CD4-positive, CD25-positive, alpha-beta regulatory T cell (primary cell): ENCODE measurements at regions not wholly inside any gene's neighbourhood (a gene's known extent, or its start where the extent isn't known, plus 50 kb on each side); places are given as distances from the start of the nearest gene placed in this dataset.

Source experiments
- ATAC-seq, 2 donors: fragments of 150-1000 bp; cut with Tn5 transposase; one replicate each; pipeline ENCODE4 v1.10.0; 2021; ENCODE audit warnings: low read depth in 2 of 2, moderate number of reproducible peaks in 2 of 2, moderate library complexity in 1 of 2
- DNase-seq, 3 donors: peaks; one replicate each; pipeline versions ENCODE4 v3.0.0 to v3.0.0-alpha.2; 2012 to 2022; ENCODE audit warnings: mixed read lengths in 1 of 3
- H3K27ac ChIP-seq: one replicate; pipeline ENCODE4 v1.7.0; 2013; ENCODE audit warnings: mild to moderate bottlenecking, low read length; ENCODE audit not compliant: insufficient read depth, poor library complexity, severe bottlenecking
- H3K27me3 ChIP-seq: one replicate; pipeline ENCODE4 v1.7.0; 2013; ENCODE audit warnings: low read length; ENCODE audit not compliant: control insufficient read depth, insufficient read depth
- H3K36me3 ChIP-seq: one replicate; pipeline ENCODE4 v1.7.0; 2013; ENCODE audit warnings: mild to moderate bottlenecking, low read length, moderate library complexity; ENCODE audit not compliant: control insufficient read depth, insufficient read depth
- H3K4me1 ChIP-seq: 2 replicates; pipeline ENCODE4 v1.7.0; 2013; ENCODE audit warnings: mild to moderate bottlenecking, low read length; ENCODE audit not compliant: insufficient read depth, control insufficient read depth, poor library complexity, severe bottlenecking
- H3K4me3 ChIP-seq: one replicate; pipeline ENCODE4 v1.7.0; 2013; ENCODE audit warnings: low read depth, mild to moderate bottlenecking, low read length, moderate library complexity
- H3K9me3 ChIP-seq, 2 experiments: 1 replicate in 1 of 2; 2 replicates in 1 of 2; pipeline ENCODE4 v1.7.0; 2013; ENCODE audit warnings: low read length in 2 of 2, mild to moderate bottlenecking in 1 of 2, moderate library complexity in 1 of 2; ENCODE audit not compliant: control insufficient read depth in 2 of 2
- H3K27ac Mint-ChIP-seq, 3 donors: one replicate each; pipeline ENCODE4 v1.8.0; 2020 to 2022; ENCODE audit warnings: mild to moderate bottlenecking in 3 of 3, mixed read lengths in 3 of 3, moderate library complexity in 2 of 3
- H3K27me3 Mint-ChIP-seq: one replicate; pipeline ENCODE4 v1.8.0; 2022; ENCODE audit warnings: mild to moderate bottlenecking, mixed read lengths
- H3K36me3 Mint-ChIP-seq: one replicate; pipeline ENCODE4 v1.8.0; 2020; ENCODE audit warnings: mixed read lengths
- H3K4me1 Mint-ChIP-seq, 4 donors: one replicate each; pipeline ENCODE4 v1.8.0; 2020 to 2022; ENCODE audit warnings: mixed read lengths in 4 of 4, mild to moderate bottlenecking in 1 of 4
- H3K4me3 Mint-ChIP-seq, 4 donors: one replicate each; pipeline ENCODE4 v1.8.0; 2020 to 2022; ENCODE audit warnings: mild to moderate bottlenecking in 4 of 4, mixed read lengths in 4 of 4, moderate library complexity in 3 of 4
- H3K9me3 Mint-ChIP-seq, 7 donors: one replicate each; pipeline ENCODE4 v1.8.0; 2020 to 2022; ENCODE audit warnings: mixed read lengths in 7 of 7, mild to moderate bottlenecking in 3 of 7, moderate library complexity in 2 of 7

DNA sequence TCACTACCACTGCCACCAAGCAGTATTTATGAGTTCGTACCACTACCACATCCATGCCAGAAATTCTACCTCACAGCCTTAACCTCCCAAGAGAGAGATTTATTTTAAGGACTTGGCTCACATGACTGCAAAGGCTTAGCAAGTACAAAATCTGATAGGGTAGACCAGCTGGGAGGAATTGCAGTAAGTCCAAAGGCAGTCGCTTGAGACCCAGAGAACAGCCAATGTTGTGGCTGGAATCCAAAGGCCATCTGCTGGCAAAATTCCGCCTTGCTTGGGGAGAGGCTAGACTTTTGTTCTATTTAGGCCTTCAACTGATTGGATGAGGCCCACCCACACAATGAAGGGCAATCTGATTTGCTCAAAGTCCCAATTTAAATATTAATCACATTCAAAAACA, 101.4 kb upstream of the STT3B start:
- Mint-ChIP-seq H3K4me1 (no peaks in the 10 kb centered on the region), H3K27me3 (peaks cover 20% of the 10 kb centered on the region), H3K9me3 (peaks cover 0 to 11% (median 4%) of the 10 kb centered on the region in 7 donors), H3K36me3 (no peaks in the 10 kb centered on the region), H3K27ac (no peak overlapping the region), H3K4me3 (no peak overlapping the region)
- H3K36me3 ChIP-seq: no peaks in the 10 kb centered on the region
- ATAC-seq: no peak
- H3K4me3 ChIP-seq: no peak overlapping the region
- no peak for DNase-seq
- H3K27ac ChIP-seq: no peak overlapping the region
- H3K4me1 ChIP-seq: no peaks in the 10 kb centered on the region
- H3K27me3 ChIP-seq: no peaks in the 10 kb centered on the region
- peaks cover 0 to 1% of the 10 kb centered on the region in 2 experiments for H3K9me3 ChIP-seq

- Histone ChIP-seq H3K36me3 (no peaks in the 10 kb centered on the region), H3K4me1 (no peaks in the 10 kb centered on the region), H3K9me3 (peaks cover 9 to 17% of the 10 kb centered on the region in 2 experiments), H3K4me3 (no peak overlapping the region), H3K27ac (no peak overlapping the region), H3K27me3 (no peaks in the 10 kb centered on the region)
- Mint-ChIP-seq H3K36me3 (no peaks in the 10 kb centered on the region), H3K27ac (no peak overlapping the region), H3K9me3 (peaks cover 0 to 25% (median 10%) of the 10 kb centered on the region in 7 donors), H3K4me1 (no peaks in the 10 kb centered on the region), H3K4me3 (no peak overlapping the region), H3K27me3 (peaks cover 20% of the 10 kb centered on the region)
- DNase-seq (no peak), ATAC-seq (no peak)
Observed at GRCh38 chr3:31432897-31433678, 99.6 kb upstream of the STT3B start.

- peaks cover 17% of the 10 kb centered on the region for H3K27me3 Mint-ChIP-seq
- no peak overlapping the region for H3K27ac ChIP-seq
- H3K4me3 Mint-ChIP-seq: no peak overlapping the region
- no peaks in the 10 kb centered on the region for H3K27me3 ChIP-seq
- peaks cover 0 to 25% (median 10%) of the 10 kb centered on the region in 7 donors for H3K9me3 Mint-ChIP-seq
- peaks cover 9 to 17% of the 10 kb centered on the region in 2 experiments for H3K9me3 ChIP-seq
- H3K27ac Mint-ChIP-seq: no peak overlapping the region
- H3K36me3 Mint-ChIP-seq: no peaks in the 10 kb centered on the region
- no peak overlapping the region for H3K4me3 ChIP-seq
- DNase-seq (no peak), ATAC-seq (no peak)
- no peaks in the 10 kb centered on the region for H3K36me3 ChIP-seq
- peaks cover 0 to 2% (median 0%) of the 10 kb centered on the region in 4 donors for H3K4me1 Mint-ChIP-seq
- no peaks in the 10 kb centered on the region for H3K4me1 ChIP-seq
Observed at GRCh38 chr3:31433679-31433992, 99.1 kb upstream of the STT3B start.

- Histone ChIP-seq H3K9me3 (peaks cover 9 to 17% of the 10 kb centered on the region in 2 experiments), H3K36me3 (no peaks in the 10 kb centered on the region), H3K27me3 (no peaks in the 10 kb centered on the region), H3K4me1 (no peaks in the 10 kb centered on the region), H3K4me3 (no peak overlapping the region), H3K27ac (no peak overlapping the region)
- Mint-ChIP-seq H3K9me3 (peaks cover 0 to 17% (median 7%) of the 10 kb centered on the region in 7 donors), H3K36me3 (no peaks in the 10 kb centered on the region), H3K4me3 (no peak overlapping the region), H3K27me3 (peaks cover 9% of the 10 kb centered on the region), H3K27ac (no peak overlapping the region), H3K4me1 (peaks cover 0 to 2% (median 0%) of the 10 kb centered on the region in 4 donors)
- ATAC-seq (no peak), DNase-seq (no peak)
Observed at GRCh38 chr3:31434819-31435218, 97.9 kb upstream of the STT3B start.

GRCh38 chr3:31436830-31437229, 95.9 kb upstream of the STT3B start:
- Mint-ChIP-seq H3K27me3 (peaks cover 7% of the 10 kb centered on the region), H3K9me3 (peaks cover 0 to 17% (median 7%) of the 10 kb centered on the region in 7 donors), H3K4me3 (no peak overlapping the region), H3K4me1 (peaks cover 0 to 2% (median 0%) of the 10 kb centered on the region in 4 donors), H3K36me3 (no peaks in the 10 kb centered on the region), H3K27ac (no peak overlapping the region)
- DNase-seq (no peak), ATAC-seq (no peak)
- peaks cover 9 to 17% of the 10 kb centered on the region in 2 experiments for H3K9me3 ChIP-seq
- no peak overlapping the region for H3K27ac ChIP-seq
- no peak overlapping the region for H3K4me3 ChIP-seq
- H3K27me3 ChIP-seq: no peaks in the 10 kb centered on the region
- H3K36me3 ChIP-seq: no peaks in the 10 kb centered on the region
- H3K4me1 ChIP-seq: no peaks in the 10 kb centered on the region

DNA sequence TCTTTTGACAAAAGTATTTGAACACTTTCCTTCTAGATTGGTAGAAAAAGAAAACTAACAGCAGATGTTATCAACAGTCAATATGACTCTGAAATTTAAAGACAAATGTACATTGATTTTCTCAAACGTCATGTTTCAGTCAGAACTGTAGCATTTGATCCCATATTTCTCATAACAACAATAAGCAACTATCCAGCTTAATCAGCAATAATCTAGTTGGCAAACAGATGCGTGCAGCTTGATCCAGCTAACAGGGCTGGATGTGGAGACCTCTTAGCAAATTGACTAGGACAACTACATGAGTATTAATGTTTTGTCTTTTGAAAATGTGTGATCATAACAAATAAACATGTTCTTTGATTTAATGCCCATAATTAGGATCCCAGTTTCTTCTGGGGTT, 94.0 kb upstream of the STT3B start:
- peak overlapping the region in 1 of 3 donors; percentile 12 for H3K27ac Mint-ChIP-seq
- Histone ChIP-seq H3K36me3 (no peaks in the 10 kb centered on the region), H3K4me3 (no peak overlapping the region), H3K4me1 (no peaks in the 10 kb centered on the region), H3K27ac (no peak overlapping the region), H3K9me3 (peaks cover 9 to 17% of the 10 kb centered on the region in 2 experiments), H3K27me3 (no peaks in the 10 kb centered on the region)
- H3K27me3 Mint-ChIP-seq: peaks cover 5% of the 10 kb centered on the region
- no peaks in the 10 kb centered on the region for H3K36me3 Mint-ChIP-seq
- peaks cover 0 to 2% (median under 1%) of the 10 kb centered on the region in 4 donors for H3K4me1 Mint-ChIP-seq
- DNase-seq (no peak), ATAC-seq (no peak)
- peaks cover 0 to 17% (median 5%) of the 10 kb centered on the region in 7 donors for H3K9me3 Mint-ChIP-seq
- no peak overlapping the region for H3K4me3 Mint-ChIP-seq

- Mint-ChIP-seq H3K4me3 (no peak overlapping the region), H3K27ac (peak overlapping the region in 2 of 3 donors; percentile 50 to 54), H3K27me3 (peaks cover 5% of the 10 kb centered on the region), H3K9me3 (peaks cover 0 to 15% (median 5%) of the 10 kb centered on the region in 7 donors), H3K36me3 (no peaks in the 10 kb centered on the region), H3K4me1 (peaks cover 0 to 2% (median 1%) of the 10 kb centered on the region in 4 donors)
- Histone ChIP-seq H3K9me3 (peaks cover 9 to 17% of the 10 kb centered on the region in 2 experiments), H3K36me3 (no peaks in the 10 kb centered on the region), H3K4me1 (no peaks in the 10 kb centered on the region), H3K27me3 (no peaks in the 10 kb centered on the region), H3K27ac (no peak overlapping the region), H3K4me3 (no peak overlapping the region)
- ATAC-seq (no peak), DNase-seq (no peak)
Observed at GRCh38 chr3:31439890-31440750, 92.6 kb upstream of the STT3B start.
